ENCODE measurements at regions not wholly inside any gene's neighbourhood (a gene's known extent, or its start where the extent isn't known, plus 50 kb on each side); places are given as distances from the start of the nearest gene placed in this dataset.

- Histone ChIP-seq H3K4me3 (ENCODE audit: low read depth, low read length) (no peak overlapping the region), H3K27me3 (ENCODE audit: control insufficient read depth, insufficient read depth, low read length) (no peaks in the 10 kb centered on the region)
- no peak for TF ChIP-seq CTCF (IDR thresholded peaks at IDR 0.05)
Measured at GRCh38 chr7:98470485-98471240, 69.8 kb upstream of the BAIAP2L1 start.

GRCh38 chr7:98469088-98469487 is 68.2 kb upstream of the BAIAP2L1 start:
- Histone ChIP-seq H3K36me3 (ENCODE audit: control insufficient read depth, insufficient read depth, low read length) (no peaks in the 10 kb centered on the region), H3K4me2 (ENCODE audit: low read length) (no peak overlapping the region), H3K27ac (no peak overlapping the region), H3K79me2 (no peaks in the 10 kb centered on the region), H3K4me1 (no peaks in the 10 kb centered on the region), H3K9me3 (ENCODE audit: control insufficient read depth, low read length) (no peaks in the 10 kb centered on the region), H2AFZ (no peak overlapping the region), H3K9ac (no peak overlapping the region), H3K4me3 (ENCODE audit: low read depth, low read length) (no peak overlapping the region), H3K27me3 (ENCODE audit: control insufficient read depth, insufficient read depth, low read length) (no peaks in the 10 kb centered on the region)
- TF ChIP-seq CTCF (IDR thresholded peaks at IDR 0.05), result no peak

More at GRCh38 chr7:98470485-98471240, 69.8 kb upstream of the BAIAP2L1 start:
- Histone ChIP-seq H3K4me1 (no peaks in the 10 kb centered on the region), H3K4me2 (ENCODE audit: low read length) (peak overlapping the region; percentile 30), H3K27ac (no peak overlapping the region), H2AFZ (peak overlapping the region; percentile 51), H3K36me3 (ENCODE audit: control insufficient read depth, insufficient read depth, low read length) (no peaks in the 10 kb centered on the region), H3K9ac (no peak overlapping the region), H3K79me2 (no peaks in the 10 kb centered on the region), H3K9me3 (ENCODE audit: control insufficient read depth, low read length) (no peaks in the 10 kb centered on the region)

- no peak overlapping the region for H3K9ac ChIP-seq
- H3K27me3 ChIP-seq (ENCODE audit: control insufficient read depth, insufficient read depth, low read length), result no peaks in the 10 kb centered on the region
- no peak overlapping the region for H3K4me2 ChIP-seq (ENCODE audit: low read length)
- no peaks in the 10 kb centered on the region for H3K79me2 ChIP-seq
- no peak overlapping the region for H3K27ac ChIP-seq
- no peaks in the 10 kb centered on the region for H3K9me3 ChIP-seq (ENCODE audit: control insufficient read depth, low read length)
- no peak overlapping the region for H3K4me3 ChIP-seq (ENCODE audit: low read depth, low read length)
- no peaks in the 10 kb centered on the region for H3K36me3 ChIP-seq (ENCODE audit: control insufficient read depth, insufficient read depth, low read length)
- no peak for TF ChIP-seq CTCF (IDR thresholded peaks at IDR 0.05)
- H2AFZ ChIP-seq, result no peak overlapping the region
- H3K4me1 ChIP-seq, result no peaks in the 10 kb centered on the region
Measured at GRCh38 chr7:98467570-98468312, 66.9 kb upstream of the BAIAP2L1 start.

- Histone ChIP-seq H3K9me3 (ENCODE audit: control insufficient read depth, low read length) (no peaks in the 10 kb centered on the region), H3K4me3 (ENCODE audit: low read depth, low read length) (no peak overlapping the region), H3K27ac (no peak overlapping the region), H3K27me3 (ENCODE audit: control insufficient read depth, insufficient read depth, low read length) (no peaks in the 10 kb centered on the region), H3K4me1 (no peaks in the 10 kb centered on the region), H3K4me2 (ENCODE audit: low read length) (no peak overlapping the region), H3K79me2 (no peaks in the 10 kb centered on the region), H3K9ac (no peak overlapping the region), H2AFZ (no peak overlapping the region), H3K36me3 (ENCODE audit: control insufficient read depth, insufficient read depth, low read length) (no peaks in the 10 kb centered on the region)
- TF ChIP-seq CTCF (IDR thresholded peaks at IDR 0.05), result no peak
Measured at GRCh38 chr7:98465022-98465421, 64.1 kb upstream of the BAIAP2L1 start.

All from parathyroid adenoma (tissue), 2 donors.